IMR-90 (cell line): ENCODE measurements at regions not wholly inside any gene's neighbourhood (a gene's known extent, or its start where the extent isn't known, plus 50 kb on each side); places are given as distances from the start of the nearest gene placed in this dataset.

ENCODE experiments used
- ATAC-seq: fragments of 200-7000 bp; cut with Tn5 transposase; 2 replicates; pipeline ENCODE4 v1.9.1; 2020; ENCODE audit warnings: low read depth, mild to moderate bottlenecking, moderate library complexity
- BruUV-seq: library from RNA; stranded (reverse); fragments of 400-500 nt; replicated peaks from 2 replicates; lab custom pipeline; 2021; lab: Mats Ljungman, UMichigan
- CTCF ChIA-PET: fragments of 300-600 bp; formaldehyde crosslinking; extraction: SDS; loops from one replicate; lab custom pipeline; 2021; ENCODE audit warnings: antibody characterized with exemption; lab: Yijun Ruan, JAX
- POLR2A ChIA-PET: fragments of 300-600 bp; sonication (Branson Sonifier 250); formaldehyde crosslinking; loops from one replicate; lab custom pipeline; 2022; ENCODE audit warnings: antibody characterized with exemption; ENCODE audit not compliant: unreplicated experiment; lab: Charles Lee
- DNase-seq: peaks from one replicate; pipeline ENCODE4 v3.0.0; 2013
- H2AFZ ChIP-seq: replicated peaks from 2 replicates; pipeline ENCODE3; 2013; ENCODE audit warnings: low read length, mild to moderate bottlenecking; ENCODE audit not compliant: poor library complexity
- H2AK5ac ChIP-seq: 2 replicates; pipeline ENCODE4 v1.6.1; 2013; ENCODE audit warnings: low read depth, low read length, inconsistent platforms
- H2AK9ac ChIP-seq: replicated peaks from 2 replicates; pipeline ENCODE3; 2013; ENCODE audit warnings: mild to moderate bottlenecking, low read depth, low read length, moderate library complexity; ENCODE audit not compliant: poor library complexity
- H2BK120ac ChIP-seq: 2 replicates; pipeline ENCODE4 v1.6.1; 2013; ENCODE audit warnings: low read depth, low read length, inconsistent platforms
- H2BK15ac ChIP-seq: 3 replicates; pipeline ENCODE4 v1.6.1; 2013; ENCODE audit warnings: low read depth, low read length, inconsistent platforms
- H2BK20ac ChIP-seq: 2 replicates; pipeline ENCODE4 v1.6.1; 2013; ENCODE audit warnings: low read depth, mild to moderate bottlenecking, inconsistent platforms, low read length, moderate library complexity
- H2BK5ac ChIP-seq: 2 replicates; pipeline ENCODE4 v1.6.1; 2013; ENCODE audit warnings: mild to moderate bottlenecking, low read depth, low read length, inconsistent platforms; ENCODE audit not compliant: poor library complexity, severe bottlenecking
- H3K14ac ChIP-seq: replicated peaks from 2 replicates; pipeline ENCODE4 v1.6.1; 2013; ENCODE audit warnings: low read depth, low read length, inconsistent platforms
- H3K18ac ChIP-seq: 2 replicates; pipeline ENCODE4 v1.6.1; 2013; ENCODE audit warnings: low read depth, low read length, control low read depth
- H3K23ac ChIP-seq: 2 replicates; pipeline ENCODE4 v1.6.1; 2013; ENCODE audit warnings: low read depth, low read length, inconsistent platforms
- H3K27ac ChIP-seq: 2 replicates; pipeline ENCODE4 v1.5.1; 2013; ENCODE audit warnings: mild to moderate bottlenecking, control low read depth, low read length; ENCODE audit not compliant: insufficient read depth
- H3K27me3 ChIP-seq: 2 replicates; pipeline ENCODE4 v1.6.1; 2013; ENCODE audit warnings: low read length; ENCODE audit not compliant: control insufficient read depth, insufficient read depth
- H3K36me3 ChIP-seq: 2 replicates; pipeline ENCODE4 v1.6.1; 2013; ENCODE audit warnings: low read length, mixed read lengths; ENCODE audit not compliant: control insufficient read depth, insufficient read depth
- H3K4ac ChIP-seq: 2 replicates; pipeline ENCODE4 v1.6.1; 2013; ENCODE audit warnings: low read depth, low read length, inconsistent platforms
- H3K4me1 ChIP-seq: 2 replicates; pipeline ENCODE4 v1.6.1; 2013; ENCODE audit warnings: low read length, mixed read lengths; ENCODE audit not compliant: control insufficient read depth, insufficient read depth
- H3K4me2 ChIP-seq: 2 replicates; pipeline ENCODE4 v1.6.1; 2013; ENCODE audit warnings: low read depth, mild to moderate bottlenecking, control low read depth, low read length, moderate library complexity
- H3K4me3 ChIP-seq: 2 replicates; pipeline ENCODE4 v1.5.1; 2013; ENCODE audit warnings: low read depth, mild to moderate bottlenecking, control low read depth, low read length, moderate library complexity; ENCODE audit not compliant: insufficient read depth
- H3K56ac ChIP-seq: 2 replicates; pipeline ENCODE4 v1.6.1; 2013; ENCODE audit warnings: low read length, inconsistent platforms; ENCODE audit not compliant: insufficient read depth; ENCODE audit errors: extremely low read depth
- H3K79me1 ChIP-seq, 2 experiments: 2 replicates each; pipeline ENCODE4 v1.6.1; 2013; ENCODE audit warnings: low read length in 2 of 2, inconsistent platforms in 1 of 2, low read depth in 1 of 2
- H3K9ac ChIP-seq: 2 replicates; pipeline ENCODE4 v1.6.1; 2013; ENCODE audit warnings: low read depth, low read length, control low read depth
- H3K9me1 ChIP-seq: 2 replicates; pipeline ENCODE4 v1.6.1; 2013; ENCODE audit warnings: low read length, inconsistent platforms; ENCODE audit not compliant: insufficient read depth
- H3K9me3 ChIP-seq: 2 replicates; pipeline ENCODE4 v1.6.1; 2013; ENCODE audit warnings: low read length; ENCODE audit not compliant: control insufficient read depth, insufficient read depth
- H4K20me1 ChIP-seq: 2 replicates; pipeline ENCODE4 v1.6.1; 2013; ENCODE audit warnings: low read length, inconsistent platforms; ENCODE audit not compliant: insufficient read depth
- H4K5ac ChIP-seq: 2 replicates; pipeline ENCODE4 v1.6.1; 2013; ENCODE audit warnings: mild to moderate bottlenecking, low read depth, low read length, control low read depth
- H4K8ac ChIP-seq, 2 experiments: 2 replicates each; pipeline ENCODE4 v1.6.1; 2013; ENCODE audit warnings: low read depth in 2 of 2, low read length in 2 of 2, control low read depth in 1 of 2, inconsistent platforms in 1 of 2
- H4K91ac ChIP-seq: 2 replicates; pipeline ENCODE4 v1.6.1; 2013; ENCODE audit warnings: low read depth, low read length, inconsistent platforms; ENCODE audit not compliant: insufficient read depth
- BHLHE40 ChIP-seq: fragments of 150-350 bp; IDR thresholded peaks from 2 replicates; pipeline ENCODE4 v1.6.1; 2016; ENCODE audit warnings: mild to moderate bottlenecking, low read depth, low read length
- CEBPB ChIP-seq: IDR thresholded peaks from 2 replicates; pipeline ENCODE4 v1.6.1; 2012; ENCODE audit warnings: low read depth, low read length, improper control_type of control experiment
- FOS ChIP-seq: fragments of 150-350 bp; IDR thresholded peaks from 2 replicates; pipeline ENCODE4 v1.6.1; 2016; ENCODE audit warnings: low read depth, low read length
- MAZ ChIP-seq: IDR thresholded peaks from 2 replicates; pipeline ENCODE4 v1.6.1; 2012; ENCODE audit warnings: low read depth, mild to moderate bottlenecking, low read length, improper control_type of control experiment, moderate library complexity, borderline replicate concordance
- RAD21 ChIP-seq: IDR thresholded peaks from 2 replicates; pipeline ENCODE4 v1.6.1; 2012; ENCODE audit warnings: low read length, improper control_type of control experiment
- WGBS, 2 experiments: methylation state at CpG; one replicate each; pipeline versions ENCODE4 v1.1.5 to v1.1.7; 2013; ENCODE audit warnings: missing lambda C conversion rate in 2 of 2; ENCODE audit not compliant: insufficient read length in 1 of 2; ENCODE audit errors: extremely low coverage in 2 of 2; 5-methylcytosine and 5-hydroxymethylcytosine counted together
- dilution Hi-C: fragments of 300-500 bp; cut with HindIII; formaldehyde crosslinking; loops from one replicate; pipeline ENCODE4 v1.14.3; 2018; ENCODE audit warnings: low sequenced_read_pairs; ENCODE audit not compliant: unreplicated experiment
- in situ Hi-C: fragments of 300-500 bp; cut with MboI; formaldehyde crosslinking; loops from 3 replicates; pipeline ENCODE4 v1.14.3; 2019; ENCODE audit warnings: low sequenced_read_pairs, inconsistent platforms, mixed read lengths
- intact Hi-C: fragments of 100-400 bp; cut with micrococcal nuclease; formaldehyde crosslinking; loops from 2 replicates; pipeline ENCODE4 v1.10.0; 2022
- TF ChIP-seq, protein P1 (sequence below): fragments of 150-350 bp; IDR thresholded peaks from 2 replicates; pipeline ENCODE4 v1.6.1; 2016; ENCODE audit warnings: low read depth, mild to moderate bottlenecking, low read length, moderate library complexity, borderline replicate concordance

GRCh38 chr19:28065026-28065425 lies 1147.9 kb downstream of the UQCRFS1 start:
- BruUV-seq = no TSS peak
- no peak overlapping the region for H3K4me2 ChIP-seq
- H3K9ac ChIP-seq = no peak overlapping the region
- H2BK120ac ChIP-seq = no peak overlapping the region
- H3K27ac ChIP-seq = no peak overlapping the region
- DNase-seq (no peak), ATAC-seq (no peak)
- no peak overlapping the region for H3K14ac ChIP-seq
- no peak overlapping the region for H2BK5ac ChIP-seq
- no peak overlapping the region for H3K4ac ChIP-seq
- H3K36me3 ChIP-seq = no peaks in the 10 kb centered on the region
- dilution Hi-C loops (no loop called here), in situ Hi-C loops (no loop called here), intact Hi-C loops (no loop called here)
- H4K20me1 ChIP-seq = no peaks in the 10 kb centered on the region
- no peak overlapping the region for H2AFZ ChIP-seq
- no peak overlapping the region for H4K8ac ChIP-seq
- no peak overlapping the region for H4K91ac ChIP-seq
- ChIA-PET CTCF (no interaction called here), POLR2A (no interaction called here)
- no peak overlapping the region for H3K18ac ChIP-seq
- no peak overlapping the region for H3K4me3 ChIP-seq
- no peaks in the 10 kb centered on the region for H3K9me1 ChIP-seq
- no CpG with 5 or more reads among the region's 1 CpG for WGBS, 2 experiments
- no peak overlapping the region for H3K23ac ChIP-seq
- H3K56ac ChIP-seq = no peak overlapping the region
- no peak overlapping the region for H2BK15ac ChIP-seq
- no peaks in the 10 kb centered on the region for H3K79me1 ChIP-seq
- TF ChIP-seq RAD21 (no peak), MAZ (no peak), FOS (no peak), CEBPB (no peak), BHLHE40 (no peak)
- TF ChIP-seq, protein P1, sequence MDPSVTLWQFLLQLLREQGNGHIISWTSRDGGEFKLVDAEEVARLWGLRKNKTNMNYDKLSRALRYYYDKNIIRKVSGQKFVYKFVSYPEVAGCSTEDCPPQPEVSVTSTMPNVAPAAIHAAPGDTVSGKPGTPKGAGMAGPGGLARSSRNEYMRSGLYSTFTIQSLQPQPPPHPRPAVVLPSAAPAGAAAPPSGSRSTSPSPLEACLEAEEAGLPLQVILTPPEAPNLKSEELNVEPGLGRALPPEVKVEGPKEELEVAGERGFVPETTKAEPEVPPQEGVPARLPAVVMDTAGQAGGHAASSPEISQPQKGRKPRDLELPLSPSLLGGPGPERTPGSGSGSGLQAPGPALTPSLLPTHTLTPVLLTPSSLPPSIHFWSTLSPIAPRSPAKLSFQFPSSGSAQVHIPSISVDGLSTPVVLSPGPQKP = no peak
- no peak overlapping the region for H2BK20ac ChIP-seq
- no peak overlapping the region for H4K5ac ChIP-seq
- no peaks in the 10 kb centered on the region for H3K4me1 ChIP-seq
- no peaks in the 10 kb centered on the region for H3K27me3 ChIP-seq
- peaks cover 41% of the 10 kb centered on the region for H3K9me3 ChIP-seq
- no peak overlapping the region for H2AK5ac ChIP-seq
- H2AK9ac ChIP-seq = no peak overlapping the region
